NCI-H226 (cell line): ENCODE measurements at regions not wholly inside any gene's neighbourhood (a gene's known extent, or its start where the extent isn't known, plus 50 kb on each side); places are given as distances from the start of the nearest gene placed in this dataset.
"Not testable (repeated sequence)": the region's sequence is repeated elsewhere in the genome, so short reads cannot be mapped to it uniquely, and the experiment has no call there.

Experiments
- DNase-seq: peaks from one replicate; pipeline ENCODE4 v3.0.0-alpha.2; 2015

GRCh38 chr7:149995369-149996026, 121.7 kb downstream of the ATP6V0E2 start:
- DNase-seq = not testable (repeated sequence)

- DNase-seq = not testable (repeated sequence)
These were observed 127.2 kb downstream of the ATP6V0E2 start for GRCh38 chr7:150000780-150001599.

- no peak for DNase-seq
These were observed 129.6 kb downstream of the ATP6V0E2 start for GRCh38 chr7:150003304-150003810.

GRCh38 chr7:150003973-150004372, 130.2 kb downstream of the ATP6V0E2 start:
- not testable (repeated sequence) for DNase-seq

- not testable (repeated sequence) for DNase-seq
These were observed 131.1 kb downstream of the ATP6V0E2 start for GRCh38 chr7:150004843-150005242.

- not testable (repeated sequence) for DNase-seq
These were observed 136.0 kb downstream of the ATP6V0E2 start for GRCh38 chr7:150009620-150010303.

- not testable (repeated sequence) for DNase-seq
These were observed 143.0 kb downstream of the ATP6V0E2 start for GRCh38 chr7:150016651-150017189.

GRCh38 chr7:150020210-150020609, 146.4 kb downstream of the ATP6V0E2 start:
- DNase-seq = not testable (repeated sequence)

GRCh38 chr7:150024550-150025490, 151.1 kb downstream of the ATP6V0E2 start:
- DNase-seq = not testable (repeated sequence)

- not testable (repeated sequence) for DNase-seq
These were observed 152.0 kb downstream of the ATP6V0E2 start for GRCh38 chr7:150025802-150026201.

- not testable (repeated sequence) for DNase-seq
These were observed 154.7 kb downstream of the ATP6V0E2 start for GRCh38 chr7:150028344-150029012.

- DNase-seq = not testable (repeated sequence)
These were observed 155.2 kb downstream of the ATP6V0E2 start for GRCh38 chr7:150029013-150029389.

GRCh38 chr7:150031733-150032132, 158.0 kb downstream of the ATP6V0E2 start:
- DNase-seq = not testable (repeated sequence)

GRCh38 chr7:150033711-150034110, 159.9 kb downstream of the ATP6V0E2 start:
- DNase-seq = not testable (repeated sequence)

GRCh38 chr7:150035769-150036168, 162.0 kb downstream of the ATP6V0E2 start:
- not testable (repeated sequence) for DNase-seq

GRCh38 chr7:150039061-150039460, 165.3 kb downstream of the ATP6V0E2 start:
- not testable (repeated sequence) for DNase-seq

GRCh38 chr7:150042281-150042680, 168.5 kb downstream of the ATP6V0E2 start:
- DNase-seq = not testable (repeated sequence)

- not testable (repeated sequence) for DNase-seq
These were observed 171.0 kb downstream of the ATP6V0E2 start for GRCh38 chr7:150044771-150045170.

- not testable (repeated sequence) for DNase-seq
These were observed 171.8 kb downstream of the ATP6V0E2 start for GRCh38 chr7:150045596-150045995.

- DNase-seq = not testable (repeated sequence)
These were observed 172.8 kb downstream of the ATP6V0E2 start for GRCh38 chr7:150046290-150047194.
